IPS-20b (cell line): ENCODE measurements at regions not wholly inside any gene's neighbourhood (a gene's known extent, or its start where the extent isn't known, plus 50 kb on each side); places are given as distances from the start of the nearest gene placed in this dataset.
"Not testable (repeated sequence)": the region's sequence is repeated elsewhere in the genome, so short reads cannot be mapped to it uniquely, and the experiment has no call there.

Experiments used
- H3K27ac ChIP-seq: one replicate; pipeline ENCODE4 v1.5.1; 2013; ENCODE audit warnings: low read length
- H3K27me3 ChIP-seq: 2 replicates; pipeline ENCODE4 v1.6.1; 2013; ENCODE audit warnings: mild to moderate bottlenecking, low read length, inconsistent platforms; ENCODE audit not compliant: insufficient read depth
- H3K36me3 ChIP-seq: 2 replicates; pipeline ENCODE4 v1.6.1; 2013; ENCODE audit warnings: low read depth, mild to moderate bottlenecking, inconsistent platforms, low read length, moderate library complexity; ENCODE audit not compliant: insufficient read depth
- H3K4me1 ChIP-seq: 2 replicates; pipeline ENCODE4 v1.6.1; 2013; ENCODE audit warnings: mild to moderate bottlenecking, control low read depth, inconsistent platforms, low read length, moderate library complexity; ENCODE audit not compliant: insufficient read depth
- H3K4me3 ChIP-seq: 2 replicates; pipeline ENCODE4 v1.5.1; 2013; ENCODE audit warnings: mild to moderate bottlenecking, low read length, inconsistent platforms
- H3K9ac ChIP-seq: 2 replicates; pipeline ENCODE4 v1.6.1; 2013; ENCODE audit warnings: low read depth, mild to moderate bottlenecking, inconsistent platforms, low read length, moderate library complexity
- H3K9me3 ChIP-seq: 2 replicates; pipeline ENCODE4 v1.6.1; 2013; ENCODE audit warnings: mild to moderate bottlenecking, low read depth, low read length, inconsistent platforms; ENCODE audit not compliant: insufficient read depth

DNA sequence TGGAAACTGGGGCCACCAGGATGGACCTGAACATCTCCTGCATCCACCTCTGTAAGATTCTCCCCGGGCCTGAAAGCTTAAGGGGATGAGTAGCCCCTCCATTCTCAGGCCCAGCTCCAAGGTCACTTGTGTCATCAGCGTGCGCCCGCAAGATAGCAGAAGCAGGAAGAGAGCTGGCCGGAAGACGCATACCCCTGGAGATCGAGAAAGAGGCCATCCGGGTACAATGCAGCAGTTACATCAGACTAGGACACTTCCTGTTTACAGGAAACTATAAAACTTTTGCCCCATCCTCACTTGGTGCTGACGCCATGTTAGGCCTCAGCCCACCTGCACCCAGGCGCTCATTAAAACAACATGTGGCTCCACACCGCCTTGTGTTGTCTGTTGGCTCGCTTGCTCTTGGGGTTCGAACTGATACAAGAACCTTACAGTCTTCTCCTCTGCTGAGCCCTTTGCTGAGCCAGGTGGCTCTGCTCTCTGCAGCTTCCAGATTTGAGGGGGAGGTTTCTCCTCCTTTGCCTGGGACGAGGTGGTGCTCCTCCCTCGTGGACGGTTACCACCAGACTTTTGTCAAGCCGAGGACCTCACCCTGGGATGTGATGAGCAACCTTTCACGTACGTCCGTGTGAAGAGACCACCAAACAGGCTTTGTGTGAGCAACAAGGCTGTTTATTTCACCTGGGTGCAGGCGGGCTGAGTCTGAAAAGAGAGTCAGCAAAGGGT is 277.5 kb upstream of the C1orf174 start:
- Histone ChIP-seq H3K27me3 (no peaks in the 10 kb centered on the region), H3K9ac (no peak overlapping the region), H3K9me3 (no peaks in the 10 kb centered on the region), H3K4me3 (no peak overlapping the region), H3K36me3 (no peaks in the 10 kb centered on the region), H3K27ac (no peak overlapping the region), H3K4me1 (peaks cover 3% of the 10 kb centered on the region; the same call in 1 of the 2 replicates)

- H3K27ac ChIP-seq, result no peak overlapping the region
- peaks cover 3% of the 10 kb centered on the region; the same call in 1 of the 2 replicates for H3K4me1 ChIP-seq
These were observed 278.5 kb upstream of the C1orf174 start for GRCh38 chr1:4178501-4179113.

DNA sequence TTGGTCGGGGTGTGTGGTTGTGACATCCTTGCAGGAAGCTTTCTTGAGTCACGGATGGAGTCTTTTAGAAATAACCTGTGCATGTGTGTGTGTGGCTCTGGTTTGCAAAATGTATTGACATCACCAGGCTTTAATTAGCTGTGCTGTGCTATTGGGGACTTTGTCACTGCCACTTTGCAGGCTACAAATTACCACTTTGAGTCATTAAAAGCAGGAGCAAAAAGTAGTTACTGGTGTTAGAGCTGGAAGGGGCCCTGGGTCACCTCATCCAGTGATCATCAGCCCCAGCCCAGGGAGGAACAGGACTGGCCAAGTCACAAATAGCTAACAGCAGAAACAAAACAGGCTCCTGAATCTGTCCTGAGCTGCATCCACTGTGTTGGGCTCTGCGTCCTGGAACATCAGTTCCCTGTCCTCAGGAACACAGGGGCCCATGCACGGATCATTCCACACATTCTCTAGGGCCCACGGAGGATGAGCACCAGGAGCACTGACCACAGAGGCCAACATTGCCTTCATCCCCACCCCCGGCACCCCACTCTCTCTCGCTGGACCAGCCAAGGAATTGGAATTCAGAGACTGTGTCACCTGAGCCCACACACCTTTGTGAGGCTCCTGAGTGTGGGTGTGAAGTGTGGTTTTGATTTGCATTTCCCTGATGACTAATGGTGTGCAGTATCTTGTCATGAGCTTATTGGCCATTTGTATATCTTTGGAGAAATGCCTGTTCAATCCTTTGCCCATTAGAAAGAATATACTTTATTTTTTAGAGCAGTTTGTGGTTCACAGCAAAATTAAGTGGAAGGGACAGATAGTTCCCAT is 280.1 kb upstream of the C1orf174 start:
- Histone ChIP-seq H3K9ac (no peak overlapping the region), H3K4me3 (no peak overlapping the region)

More at GRCh38 chr1:4178501-4179113, 278.5 kb upstream of the C1orf174 start:
- Histone ChIP-seq H3K9me3 (no peaks in the 10 kb centered on the region), H3K4me3 (no peak overlapping the region), H3K27me3 (no peaks in the 10 kb centered on the region), H3K9ac (no peak overlapping the region), H3K36me3 (no peaks in the 10 kb centered on the region)

GRCh38 chr1:4186486-4186885 is 286.4 kb upstream of the C1orf174 start:
- H3K9me3 ChIP-seq, result peaks cover 16% of the 10 kb centered on the region; the same call in 1 of the 2 replicates
- H3K27me3 ChIP-seq, H3K27ac ChIP-seq: not testable (repeated sequence)

More for the DNA sequence above, 280.1 kb upstream of the C1orf174 start:
- Histone ChIP-seq H3K36me3 (no peaks in the 10 kb centered on the region), H3K9me3 (no peaks in the 10 kb centered on the region), H3K4me1 (peaks cover 3% of the 10 kb centered on the region; the same call in 1 of the 2 replicates), H3K27ac (no peak overlapping the region), H3K27me3 (no peaks in the 10 kb centered on the region)

DNA sequence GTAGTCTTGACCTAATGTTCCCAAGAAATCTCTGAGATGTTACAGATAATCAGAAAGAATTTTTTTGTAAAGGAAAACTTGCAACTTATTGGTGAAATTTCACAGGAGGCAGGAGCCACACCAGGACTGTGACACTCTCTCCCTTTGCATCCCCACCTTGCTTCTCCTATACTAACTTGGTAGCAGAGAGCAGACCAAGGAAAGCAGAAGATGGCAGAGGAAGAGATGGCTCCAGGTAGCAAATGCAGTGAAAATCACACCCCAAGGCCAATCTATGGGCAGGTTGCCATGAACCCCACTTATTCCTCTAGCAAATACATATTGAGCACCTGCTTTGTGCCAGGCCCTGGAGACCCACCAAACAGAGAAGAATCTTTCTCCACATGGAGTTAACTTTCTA is 303.4 kb upstream of the C1orf174 start:
- Histone ChIP-seq H3K9ac (no peak overlapping the region), H3K4me3 (no peak overlapping the region), H3K36me3 (no peaks in the 10 kb centered on the region), H3K4me1 (no peaks in the 10 kb centered on the region), H3K9me3 (peaks cover 16% of the 10 kb centered on the region), H3K27ac (no peak overlapping the region), H3K27me3 (no peaks in the 10 kb centered on the region)

More at GRCh38 chr1:4186486-4186885, 286.4 kb upstream of the C1orf174 start:
- H3K36me3 ChIP-seq, H3K4me3 ChIP-seq, H3K9ac ChIP-seq, H3K4me1 ChIP-seq: not testable (repeated sequence)

- no peak overlapping the region for H3K4me3 ChIP-seq
- no peaks in the 10 kb centered on the region for H3K4me1 ChIP-seq
- H3K9me3 ChIP-seq, result peaks cover 13% of the 10 kb centered on the region
- no peak overlapping the region for H3K9ac ChIP-seq
- H3K27ac ChIP-seq, result no peak overlapping the region
- H3K36me3 ChIP-seq, result no peaks in the 10 kb centered on the region
- H3K27me3 ChIP-seq, result no peaks in the 10 kb centered on the region
These were observed 307.1 kb upstream of the C1orf174 start for GRCh38 chr1:4207183-4207582.

- H3K27ac ChIP-seq, result no peak overlapping the region
- no peaks in the 10 kb centered on the region for H3K36me3 ChIP-seq
- H3K4me1 ChIP-seq, result peaks cover 3% of the 10 kb centered on the region; the same call in 1 of the 2 replicates
- H3K9ac ChIP-seq, result no peak overlapping the region
- H3K27me3 ChIP-seq, result no peaks in the 10 kb centered on the region
- H3K4me3 ChIP-seq, result no peak overlapping the region
- H3K9me3 ChIP-seq, result peaks cover 13% of the 10 kb centered on the region
These were observed 308.0 kb upstream of the C1orf174 start for GRCh38 chr1:4207842-4208692.

- Histone ChIP-seq H3K4me3 (no peak overlapping the region), H3K4me1 (peaks cover 6% of the 10 kb centered on the region; the same call in 1 of the 2 replicates), H3K9ac (no peak overlapping the region), H3K27me3 (no peaks in the 10 kb centered on the region), H3K36me3 (no peaks in the 10 kb centered on the region), H3K9me3 (peaks cover 7% of the 10 kb centered on the region; the same call in 1 of the 2 replicates), H3K27ac (no peak overlapping the region)
These were observed 310.0 kb upstream of the C1orf174 start for GRCh38 chr1:4210043-4210442.

- Histone ChIP-seq H3K9ac (no peak overlapping the region), H3K27me3 (no peaks in the 10 kb centered on the region), H3K4me3 (no peak overlapping the region), H3K4me1 (peaks cover 6% of the 10 kb centered on the region; the same call in 1 of the 2 replicates), H3K36me3 (no peaks in the 10 kb centered on the region), H3K27ac (no peak overlapping the region), H3K9me3 (no peaks in the 10 kb centered on the region)
These were observed 312.7 kb upstream of the C1orf174 start for GRCh38 chr1:4212796-4213195.

- Histone ChIP-seq H3K4me3 (no peak overlapping the region), H3K36me3 (no peaks in the 10 kb centered on the region), H3K27ac (no peak overlapping the region), H3K9ac (no peak overlapping the region), H3K9me3 (no peaks in the 10 kb centered on the region), H3K4me1 (peaks cover 6% of the 10 kb centered on the region; the same call in 1 of the 2 replicates), H3K27me3 (no peaks in the 10 kb centered on the region)
These were observed 313.4 kb upstream of the C1orf174 start for GRCh38 chr1:4213366-4213973.
